HG02943 (cell line): ENCODE measurements at regions not wholly inside any gene's neighbourhood (a gene's known extent, or its start where the extent isn't known, plus 50 kb on each side); places are given as distances from the start of the nearest gene placed in this dataset.
A peak's percentile ranks its signal among the peaks of the same experiment; 100 is the strongest.

ENCODE experiments used
- ATAC-seq: cut with Tn5 transposase; IDR thresholded peaks from one replicate; pipeline ENCODE4 v1.9.1; 2021; ENCODE audit warnings: mild to moderate bottlenecking, low read depth, moderate library complexity; ENCODE audit not compliant: unreplicated experiment

GRCh38 chr2:62447411-62447810 is 58.6 kb downstream of the TMEM17 start:
- ATAC-seq: no peak

- ATAC-seq: no peak
Observed at GRCh38 chr2:62446491-62446890, 59.5 kb downstream of the TMEM17 start.

GRCh38 chr2:62443886-62444285 is 62.1 kb downstream of the TMEM17 start:
- ATAC-seq: no peak

GRCh38 chr2:62443471-62443870 is 62.5 kb downstream of the TMEM17 start:
- no peak for ATAC-seq

GRCh38 chr2:62441824-62442223 is 64.2 kb downstream of the TMEM17 start:
- ATAC-seq: no peak

- ATAC-seq: no peak
Observed at GRCh38 chr2:62441421-62441820, 64.6 kb downstream of the TMEM17 start.

- no peak for ATAC-seq
Observed at GRCh38 chr2:62440281-62440946, 65.6 kb downstream of the TMEM17 start.

GRCh38 chr2:62439425-62439824 is 66.6 kb downstream of the TMEM17 start:
- no peak for ATAC-seq

GRCh38 chr2:62437785-62438184 is 68.2 kb downstream of the TMEM17 start:
- ATAC-seq: no peak

GRCh38 chr2:62435720-62436119 is 70.3 kb downstream of the TMEM17 start:
- ATAC-seq: peak; percentile 77

GRCh38 chr2:62432407-62432806 is 73.6 kb downstream of the TMEM17 start:
- no peak for ATAC-seq

- no peak for ATAC-seq
Observed at GRCh38 chr2:62431512-62431911, 74.5 kb downstream of the TMEM17 start.

GRCh38 chr2:62430146-62430545 is 75.8 kb downstream of the TMEM17 start:
- no peak for ATAC-seq

- ATAC-seq: no peak
Observed at GRCh38 chr2:62427146-62427545, 78.8 kb downstream of the TMEM17 start.

GRCh38 chr2:62426154-62426912 is 79.7 kb downstream of the TMEM17 start:
- no peak for ATAC-seq

- no peak for ATAC-seq
Observed at GRCh38 chr2:62425684-62426083, 80.3 kb downstream of the TMEM17 start.

- ATAC-seq: no peak
Observed at GRCh38 chr2:62424899-62425298, 81.1 kb downstream of the TMEM17 start.

- ATAC-seq: no peak
Observed at GRCh38 chr2:62423883-62424458, 82.0 kb downstream of the TMEM17 start.

GRCh38 chr2:62423235-62423634 is 82.8 kb downstream of the TMEM17 start:
- no peak for ATAC-seq

- ATAC-seq: no peak
Observed at GRCh38 chr2:62415518-62415917, 90.5 kb downstream of the TMEM17 start.

- peak; percentile 72 for ATAC-seq
Observed at GRCh38 chr2:62415019-62415431, 91.0 kb downstream of the TMEM17 start.
